ENCODE measurements at regions not wholly inside any gene's neighbourhood (a gene's known extent, or its start where the extent isn't known, plus 50 kb on each side); places are given as distances from the start of the nearest gene placed in this dataset.

DNA sequence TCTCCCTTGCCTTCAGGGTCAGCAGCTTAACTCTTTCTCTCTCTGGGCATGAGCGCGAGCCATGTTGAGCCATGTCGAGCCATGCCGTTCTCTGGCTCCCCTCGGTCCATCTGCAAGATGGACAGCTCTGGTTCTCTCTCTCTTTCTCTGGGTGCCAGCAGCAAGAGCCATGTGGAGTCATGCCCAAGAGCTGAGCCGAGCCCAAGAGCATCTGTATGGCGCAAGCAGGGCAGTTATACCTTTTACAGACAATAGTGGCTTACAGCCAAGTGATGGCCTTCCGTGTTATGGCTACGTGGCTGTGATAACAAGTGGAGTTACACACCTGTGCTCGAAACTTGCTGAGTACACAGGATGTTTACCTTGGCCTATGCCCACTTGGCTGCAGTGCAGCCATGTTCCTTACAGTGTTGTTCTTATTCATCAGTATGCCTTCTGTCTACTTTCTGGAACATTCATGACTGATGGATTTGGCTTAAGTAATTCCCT, 327.7 kb downstream of the GLRX3 start:
- no peaks in the 10 kb centered on the region for H3K36me3 ChIP-seq (ENCODE audit: control insufficient read depth, insufficient read depth, low read length)
- DNase-seq (ENCODE audit: extremely low read depth, insufficient read length), result no peak
- H3K4me3 ChIP-seq (replicated peaks; ENCODE audit: low read depth, low read length), result no peak overlapping the region
- H3K27me3 ChIP-seq (replicated peaks; ENCODE audit: control insufficient read depth, insufficient read depth, low read length), result no peaks in the 10 kb centered on the region
- TF ChIP-seq, protein P1, sequence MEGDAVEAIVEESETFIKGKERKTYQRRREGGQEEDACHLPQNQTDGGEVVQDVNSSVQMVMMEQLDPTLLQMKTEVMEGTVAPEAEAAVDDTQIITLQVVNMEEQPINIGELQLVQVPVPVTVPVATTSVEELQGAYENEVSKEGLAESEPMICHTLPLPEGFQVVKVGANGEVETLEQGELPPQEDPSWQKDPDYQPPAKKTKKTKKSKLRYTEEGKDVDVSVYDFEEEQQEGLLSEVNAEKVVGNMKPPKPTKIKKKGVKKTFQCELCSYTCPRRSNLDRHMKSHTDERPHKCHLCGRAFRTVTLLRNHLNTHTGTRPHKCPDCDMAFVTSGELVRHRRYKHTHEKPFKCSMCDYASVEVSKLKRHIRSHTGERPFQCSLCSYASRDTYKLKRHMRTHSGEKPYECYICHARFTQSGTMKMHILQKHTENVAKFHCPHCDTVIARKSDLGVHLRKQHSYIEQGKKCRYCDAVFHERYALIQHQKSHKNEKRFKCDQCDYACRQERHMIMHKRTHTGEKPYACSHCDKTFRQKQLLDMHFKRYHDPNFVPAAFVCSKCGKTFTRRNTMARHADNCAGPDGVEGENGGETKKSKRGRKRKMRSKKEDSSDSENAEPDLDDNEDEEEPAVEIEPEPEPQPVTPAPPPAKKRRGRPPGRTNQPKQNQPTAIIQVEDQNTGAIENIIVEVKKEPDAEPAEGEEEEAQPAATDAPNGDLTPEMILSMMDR (IDR thresholded peaks at IDR 0.05; ENCODE audit: insufficient read depth, low read length, poor library complexity, severe bottlenecking), result no peak

- TF ChIP-seq, protein P1 (IDR thresholded peaks at IDR 0.05; ENCODE audit: insufficient read depth, low read length, poor library complexity, severe bottlenecking), result no peak
- Histone ChIP-seq H3K4me3 (replicated peaks; ENCODE audit: low read depth, low read length) (no peak overlapping the region), H3K36me3 (ENCODE audit: control insufficient read depth, insufficient read depth, low read length) (no peaks in the 10 kb centered on the region), H3K27me3 (replicated peaks; ENCODE audit: control insufficient read depth, insufficient read depth, low read length) (no peaks in the 10 kb centered on the region)
- no peak for DNase-seq (ENCODE audit: extremely low read depth, insufficient read length)
Observed at GRCh38 chr10:130464426-130464825, 328.2 kb downstream of the GLRX3 start.

- DNase-seq (ENCODE audit: extremely low read depth, insufficient read length), result no peak
- TF ChIP-seq, protein P1 (IDR thresholded peaks at IDR 0.05; ENCODE audit: insufficient read depth, low read length, poor library complexity, severe bottlenecking), result no peak
- Histone ChIP-seq H3K4me3 (replicated peaks; ENCODE audit: low read depth, low read length) (no peak overlapping the region), H3K27me3 (replicated peaks; ENCODE audit: control insufficient read depth, insufficient read depth, low read length) (no peaks in the 10 kb centered on the region), H3K36me3 (ENCODE audit: control insufficient read depth, insufficient read depth, low read length) (no peaks in the 10 kb centered on the region)
Observed at GRCh38 chr10:130466271-130466997, 330.2 kb downstream of the GLRX3 start.

DNA sequence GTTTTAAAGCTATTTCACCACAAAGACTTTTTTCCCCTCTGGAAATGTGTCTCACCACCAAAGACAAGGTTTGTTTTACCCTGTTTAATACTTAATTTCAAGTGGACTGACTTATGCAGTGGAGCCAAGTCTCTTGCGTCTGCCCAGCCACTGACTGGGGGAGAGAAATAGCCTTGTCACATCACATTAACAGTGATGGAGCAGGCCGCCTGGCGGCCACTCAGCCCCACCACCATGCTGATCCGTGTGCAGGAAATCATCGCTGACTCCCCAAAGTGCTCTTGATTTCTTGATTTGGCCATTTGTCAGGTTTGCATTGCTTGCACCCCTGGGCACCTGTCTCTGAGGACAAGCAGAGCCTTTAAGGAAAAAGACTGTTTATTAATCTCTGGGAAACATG, 334.1 kb downstream of the GLRX3 start:
- Histone ChIP-seq H3K36me3 (ENCODE audit: control insufficient read depth, insufficient read depth, low read length) (no peaks in the 10 kb centered on the region), H3K4me3 (replicated peaks; ENCODE audit: low read depth, low read length) (no peak overlapping the region), H3K27me3 (replicated peaks; ENCODE audit: control insufficient read depth, insufficient read depth, low read length) (no peaks in the 10 kb centered on the region)
- DNase-seq (ENCODE audit: extremely low read depth, insufficient read length), result no peak
- TF ChIP-seq, protein P1 (IDR thresholded peaks at IDR 0.05; ENCODE audit: insufficient read depth, low read length, poor library complexity, severe bottlenecking), result no peak

- Histone ChIP-seq H3K27me3 (replicated peaks; ENCODE audit: control insufficient read depth, insufficient read depth, low read length) (no peaks in the 10 kb centered on the region), H3K36me3 (ENCODE audit: control insufficient read depth, insufficient read depth, low read length) (no peaks in the 10 kb centered on the region), H3K4me3 (replicated peaks; ENCODE audit: low read depth, low read length) (no peak overlapping the region)
- no peak for DNase-seq (ENCODE audit: extremely low read depth, insufficient read length)
- TF ChIP-seq, protein P1 (IDR thresholded peaks at IDR 0.05; ENCODE audit: insufficient read depth, low read length, poor library complexity, severe bottlenecking), result no peak
Observed at GRCh38 chr10:130470973-130471372, 334.8 kb downstream of the GLRX3 start.
